ENCODE measurements at regions not wholly inside any gene's neighbourhood (a gene's known extent, or its start where the extent isn't known, plus 50 kb on each side); places are given as distances from the start of the nearest gene placed in this dataset.

DNA sequence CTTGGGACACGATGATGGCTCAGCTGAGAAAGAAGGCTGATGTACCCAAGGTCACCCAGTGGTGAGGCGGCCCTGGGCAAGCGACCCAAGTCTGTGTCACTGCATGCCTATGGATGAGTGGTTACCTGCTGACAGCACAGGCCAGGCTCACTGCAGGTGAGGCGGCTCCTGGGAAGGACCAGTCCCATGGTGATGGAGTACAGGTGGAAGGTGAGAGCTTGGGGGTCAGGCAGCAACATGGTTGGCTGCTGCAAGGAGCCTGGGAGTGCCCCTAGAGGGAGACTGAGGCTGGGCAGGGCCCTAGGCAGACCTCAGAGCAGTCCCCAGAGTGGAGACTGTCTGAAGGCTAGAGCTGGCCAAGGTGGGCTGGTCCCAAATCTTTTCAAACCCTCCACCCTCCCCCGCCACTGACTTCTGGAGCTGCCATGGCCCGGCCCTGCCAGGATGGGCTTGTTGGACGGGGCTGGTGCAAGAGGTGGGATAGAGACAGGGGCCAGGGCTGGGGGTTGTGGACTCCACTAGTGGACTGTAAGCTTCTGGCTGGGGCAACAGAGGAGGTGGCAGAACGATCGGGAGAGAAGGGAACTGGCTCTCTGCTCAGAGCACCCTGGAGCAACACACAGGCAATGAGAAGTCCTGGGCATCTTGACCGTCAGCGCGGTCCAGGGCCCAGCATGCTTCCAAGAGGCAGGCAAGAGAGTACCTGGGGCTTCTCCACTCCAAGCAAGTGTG is 72.5 kb upstream of the SLC6A11 start:
- DNase-seq (ENCODE audit: low read depth, low spot score) (no peak), ATAC-seq (peak; percentile 37)
- Histone ChIP-seq H3K9me3 (ENCODE audit: control insufficient read depth, insufficient read depth, low read depth, low read length) (no peaks in the 10 kb centered on the region), H3K27me3 (ENCODE audit: control insufficient read depth, insufficient read depth, low read length) (peaks cover 2% of the 10 kb centered on the region; the same call in 1 of the 2 replicates), H3K4me3 (ENCODE audit: low read depth in 2 of 2, low read length in 2 of 2) (no peak overlapping the region), H3K27ac (ENCODE audit: low read length) (no peak overlapping the region), H3K4me1 (ENCODE audit: control insufficient read depth, insufficient read depth, low read length) (no peaks in the 10 kb centered on the region), H3K36me3 (ENCODE audit: control insufficient read depth, insufficient read depth, low read length) (no peaks in the 10 kb centered on the region)
- TF ChIP-seq SIN3A (IDR thresholded peaks at IDR 0.05; ENCODE audit: borderline replicate concordance, insufficient read depth, low read depth, low read length), result no peak
- TF ChIP-seq POLR2AphosphoS5 (IDR thresholded peaks at IDR 0.05; ENCODE audit: low read depth, low read length), result no peak
- TF ChIP-seq CTCF (IDR thresholded peaks at IDR 0.05), result no peak
- TF ChIP-seq, protein P1, sequence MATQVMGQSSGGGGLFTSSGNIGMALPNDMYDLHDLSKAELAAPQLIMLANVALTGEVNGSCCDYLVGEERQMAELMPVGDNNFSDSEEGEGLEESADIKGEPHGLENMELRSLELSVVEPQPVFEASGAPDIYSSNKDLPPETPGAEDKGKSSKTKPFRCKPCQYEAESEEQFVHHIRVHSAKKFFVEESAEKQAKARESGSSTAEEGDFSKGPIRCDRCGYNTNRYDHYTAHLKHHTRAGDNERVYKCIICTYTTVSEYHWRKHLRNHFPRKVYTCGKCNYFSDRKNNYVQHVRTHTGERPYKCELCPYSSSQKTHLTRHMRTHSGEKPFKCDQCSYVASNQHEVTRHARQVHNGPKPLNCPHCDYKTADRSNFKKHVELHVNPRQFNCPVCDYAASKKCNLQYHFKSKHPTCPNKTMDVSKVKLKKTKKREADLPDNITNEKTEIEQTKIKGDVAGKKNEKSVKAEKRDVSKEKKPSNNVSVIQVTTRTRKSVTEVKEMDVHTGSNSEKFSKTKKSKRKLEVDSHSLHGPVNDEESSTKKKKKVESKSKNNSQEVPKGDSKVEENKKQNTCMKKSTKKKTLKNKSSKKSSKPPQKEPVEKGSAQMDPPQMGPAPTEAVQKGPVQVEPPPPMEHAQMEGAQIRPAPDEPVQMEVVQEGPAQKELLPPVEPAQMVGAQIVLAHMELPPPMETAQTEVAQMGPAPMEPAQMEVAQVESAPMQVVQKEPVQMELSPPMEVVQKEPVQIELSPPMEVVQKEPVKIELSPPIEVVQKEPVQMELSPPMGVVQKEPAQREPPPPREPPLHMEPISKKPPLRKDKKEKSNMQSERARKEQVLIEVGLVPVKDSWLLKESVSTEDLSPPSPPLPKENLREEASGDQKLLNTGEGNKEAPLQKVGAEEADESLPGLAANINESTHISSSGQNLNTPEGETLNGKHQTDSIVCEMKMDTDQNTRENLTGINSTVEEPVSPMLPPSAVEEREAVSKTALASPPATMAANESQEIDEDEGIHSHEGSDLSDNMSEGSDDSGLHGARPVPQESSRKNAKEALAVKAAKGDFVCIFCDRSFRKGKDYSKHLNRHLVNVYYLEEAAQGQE (IDR thresholded peaks at IDR 0.05; ENCODE audit: insufficient read depth in 1 of 2, low read depth in 2 of 2, low read length in 1 of 2), result no peak
- no peak for TF ChIP-seq TCF7L2 (IDR thresholded peaks at IDR 0.05; ENCODE audit: low read depth, low read length)
- in situ Hi-C loops (cut with HindIII; ENCODE audit: low pct_unique_long_range_greater_than_20kb, low sequenced_read_pairs) (no loop called here), intact Hi-C loops (cut with micrococcal nuclease; ENCODE audit: unreplicated experiment) (no loop called here)
- BruUV-seq (replicated peaks), result no TSS peak
- CTCF ChIA-PET, result interaction anchor here (0.6 kb wide), 1 partner anchor 364 kb away, joined by 3 read pairs; no protein-coding TSS in a partner anchor
- POLR2A ChIA-PET, result no interaction called here

- no peaks in the 10 kb centered on the region for H3K36me3 ChIP-seq (ENCODE audit: control insufficient read depth, insufficient read depth, low read length)
- DNase-seq (ENCODE audit: low read depth, low spot score) (no peak), ATAC-seq (peak; percentile 92)
- peaks cover 4% of the 10 kb centered on the region; the same call in 1 of the 2 replicates for H3K27me3 ChIP-seq (ENCODE audit: control insufficient read depth, insufficient read depth, low read length)
- in situ Hi-C loops (cut with HindIII; ENCODE audit: low pct_unique_long_range_greater_than_20kb, low sequenced_read_pairs), result no loop called here
- no peaks in the 10 kb centered on the region for H3K9me3 ChIP-seq (ENCODE audit: control insufficient read depth, insufficient read depth, low read depth, low read length)
- no peak overlapping the region for H3K27ac ChIP-seq (ENCODE audit: low read length)
- CTCF ChIA-PET, result interaction anchor here (0.6 kb wide), 1 partner anchor 365 kb away, joined by 3 read pairs; no protein-coding TSS in a partner anchor
- TF ChIP-seq TCF7L2 (IDR thresholded peaks at IDR 0.05; ENCODE audit: low read depth, low read length) (no peak), CTCF (IDR thresholded peaks at IDR 0.05) (peak; percentile 56), POLR2AphosphoS5 (IDR thresholded peaks at IDR 0.05; ENCODE audit: low read depth, low read length) (no peak)
- BruUV-seq (replicated peaks), result no TSS peak
- POLR2A ChIA-PET, result no interaction called here
- no peak overlapping the region for H3K4me3 ChIP-seq (ENCODE audit: low read depth in 2 of 2, low read length in 2 of 2)
- H3K4me1 ChIP-seq (ENCODE audit: control insufficient read depth, insufficient read depth, low read length), result no peaks in the 10 kb centered on the region
- intact Hi-C loops (cut with micrococcal nuclease; ENCODE audit: unreplicated experiment), result no loop called here
Measured at GRCh38 chr3:10744098-10744465, 71.9 kb upstream of the SLC6A11 start.
